PFSK-1 (cell line): ENCODE measurements at regions not wholly inside any gene's neighbourhood (a gene's known extent, or its start where the extent isn't known, plus 50 kb on each side); places are given as distances from the start of the nearest gene placed in this dataset.

ENCODE experiments used
- POLR2AphosphoS5 ChIP-seq: IDR thresholded peaks from 2 replicates; pipeline ENCODE4 v1.6.1; 2012; ENCODE audit warnings: low read depth, mild to moderate bottlenecking, control low read depth, low read length, moderate library complexity
- SIN3A ChIP-seq: IDR thresholded peaks from 2 replicates; pipeline ENCODE4 v1.6.1; 2012; ENCODE audit warnings: mild to moderate bottlenecking, low read length, moderate library complexity, borderline replicate concordance; ENCODE audit not compliant: insufficient read depth
- TAF1 ChIP-seq: IDR thresholded peaks from 2 replicates; pipeline ENCODE4 v1.6.1; 2012; ENCODE audit warnings: low read length, control low read depth, borderline replicate concordance; ENCODE audit not compliant: insufficient read depth
- TF ChIP-seq, protein P1 (sequence below), 2 experiments: IDR thresholded peaks; 2 replicates each; pipeline versions ENCODE4 v1.6.1 to v1.8.0; 2011 to 2012; ENCODE audit warnings: low read depth in 2 of 2, low read length in 2 of 2, control low read depth in 1 of 2, inconsistent platforms in 1 of 2, mild to moderate bottlenecking in 1 of 2, moderate library complexity in 1 of 2; ENCODE audit not compliant: insufficient read depth in 1 of 2

GRCh38 chr6:126535138-126535537 lies 195.2 kb downstream of the CENPW start:
- TF ChIP-seq SIN3A: no peak
- TF ChIP-seq POLR2AphosphoS5: no peak
- TF ChIP-seq TAF1: no peak
- TF ChIP-seq, protein P1, sequence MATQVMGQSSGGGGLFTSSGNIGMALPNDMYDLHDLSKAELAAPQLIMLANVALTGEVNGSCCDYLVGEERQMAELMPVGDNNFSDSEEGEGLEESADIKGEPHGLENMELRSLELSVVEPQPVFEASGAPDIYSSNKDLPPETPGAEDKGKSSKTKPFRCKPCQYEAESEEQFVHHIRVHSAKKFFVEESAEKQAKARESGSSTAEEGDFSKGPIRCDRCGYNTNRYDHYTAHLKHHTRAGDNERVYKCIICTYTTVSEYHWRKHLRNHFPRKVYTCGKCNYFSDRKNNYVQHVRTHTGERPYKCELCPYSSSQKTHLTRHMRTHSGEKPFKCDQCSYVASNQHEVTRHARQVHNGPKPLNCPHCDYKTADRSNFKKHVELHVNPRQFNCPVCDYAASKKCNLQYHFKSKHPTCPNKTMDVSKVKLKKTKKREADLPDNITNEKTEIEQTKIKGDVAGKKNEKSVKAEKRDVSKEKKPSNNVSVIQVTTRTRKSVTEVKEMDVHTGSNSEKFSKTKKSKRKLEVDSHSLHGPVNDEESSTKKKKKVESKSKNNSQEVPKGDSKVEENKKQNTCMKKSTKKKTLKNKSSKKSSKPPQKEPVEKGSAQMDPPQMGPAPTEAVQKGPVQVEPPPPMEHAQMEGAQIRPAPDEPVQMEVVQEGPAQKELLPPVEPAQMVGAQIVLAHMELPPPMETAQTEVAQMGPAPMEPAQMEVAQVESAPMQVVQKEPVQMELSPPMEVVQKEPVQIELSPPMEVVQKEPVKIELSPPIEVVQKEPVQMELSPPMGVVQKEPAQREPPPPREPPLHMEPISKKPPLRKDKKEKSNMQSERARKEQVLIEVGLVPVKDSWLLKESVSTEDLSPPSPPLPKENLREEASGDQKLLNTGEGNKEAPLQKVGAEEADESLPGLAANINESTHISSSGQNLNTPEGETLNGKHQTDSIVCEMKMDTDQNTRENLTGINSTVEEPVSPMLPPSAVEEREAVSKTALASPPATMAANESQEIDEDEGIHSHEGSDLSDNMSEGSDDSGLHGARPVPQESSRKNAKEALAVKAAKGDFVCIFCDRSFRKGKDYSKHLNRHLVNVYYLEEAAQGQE (IDR thresholded peaks at IDR 0.05; ENCODE audit: insufficient read depth in 1 of 2, low read depth in 2 of 2, low read length in 2 of 2): no peak
